Calu3 (cell line): ENCODE measurements at regions not wholly inside any gene's neighbourhood (a gene's known extent, or its start where the extent isn't known, plus 50 kb on each side); places are given as distances from the start of the nearest gene placed in this dataset.

Experiments
- BruUV-seq: library from RNA; stranded (reverse); fragments of 400-500 nt; replicated peaks from 2 replicates; lab custom pipeline; 2021; lab: Mats Ljungman, UMichigan
- CTCF ChIA-PET: fragments of 300-600 bp; sonication (Branson Sonifier 250); formaldehyde crosslinking; loops from one replicate; lab custom pipeline; 2022; ENCODE audit warnings: antibody characterized with exemption; lab: Charles Lee
- DNase-seq: peaks from one replicate; pipeline ENCODE4 v3.0.0; 2022
- H3K27ac Mint-ChIP-seq: one replicate; pipeline ENCODE4 v1.8.0; 2022; ENCODE audit warnings: mixed read lengths; ENCODE audit not compliant: unreplicated experiment
- H3K27me3 Mint-ChIP-seq: one replicate; pipeline ENCODE4 v1.8.0; 2022; ENCODE audit warnings: mixed read lengths; ENCODE audit not compliant: unreplicated experiment
- H3K36me3 Mint-ChIP-seq: one replicate; pipeline ENCODE4 v1.8.0; 2022; ENCODE audit warnings: mild to moderate bottlenecking, moderate library complexity, mixed read lengths; ENCODE audit not compliant: insufficient read depth, unreplicated experiment
- H3K4me1 Mint-ChIP-seq: one replicate; pipeline ENCODE4 v1.8.0; 2022; ENCODE audit warnings: mild to moderate bottlenecking, low read depth, mixed read lengths; ENCODE audit not compliant: unreplicated experiment
- H3K4me3 Mint-ChIP-seq: one replicate; pipeline ENCODE4 v1.8.0; 2022; ENCODE audit warnings: mild to moderate bottlenecking, low read depth, moderate library complexity, mixed read lengths; ENCODE audit not compliant: unreplicated experiment
- H3K9me3 Mint-ChIP-seq: one replicate; pipeline ENCODE4 v1.8.0; 2022; ENCODE audit warnings: low read depth, mixed read lengths; ENCODE audit not compliant: unreplicated experiment
- CTCF ChIP-seq: fragments of 200-600 bp; IDR thresholded peaks from one replicate; pipeline ENCODE4 v1.8.0; 2022; ENCODE audit warnings: antibody characterized with exemption; ENCODE audit not compliant: unreplicated experiment
- intact Hi-C: fragments of 100-400 bp; cut with micrococcal nuclease; formaldehyde crosslinking; loops from one replicate; pipeline ENCODE4 v1.10.0; 2022; ENCODE audit not compliant: unreplicated experiment

DNA sequence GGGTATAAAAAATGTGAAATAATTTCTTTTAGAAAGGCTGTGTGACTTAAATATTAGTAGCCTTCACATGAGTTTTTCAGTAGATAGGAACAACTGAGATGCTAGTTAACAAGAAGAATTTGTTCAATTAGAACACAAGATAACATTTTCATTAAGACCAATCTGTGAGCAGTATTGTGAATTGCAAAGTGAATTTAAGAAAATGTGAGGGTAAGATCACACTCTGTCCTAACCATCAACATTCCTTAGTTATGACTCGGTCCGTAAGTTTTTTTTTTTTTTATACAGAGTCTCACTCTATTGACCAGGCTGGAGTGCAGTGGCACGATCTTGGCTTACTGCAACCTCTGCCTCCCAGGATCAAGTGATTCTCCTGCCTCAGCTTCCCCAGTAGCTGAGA lies 180.2 kb upstream of the EGFLAM start:
- H3K27me3 Mint-ChIP-seq, result no peaks in the 10 kb centered on the region
- intact Hi-C loops, result loop anchor here (2.0 kb wide), 1 partner anchor 61 kb away; no protein-coding TSS in a partner anchor
- H3K4me3 Mint-ChIP-seq, result no peak overlapping the region
- DNase-seq, result no peak
- H3K9me3 Mint-ChIP-seq, result no peaks in the 10 kb centered on the region
- CTCF ChIA-PET, result no interaction called here
- peaks cover 8% of the 10 kb centered on the region for H3K4me1 Mint-ChIP-seq
- TF ChIP-seq CTCF, result no peak
- BruUV-seq, result no TSS peak
- no peaks in the 10 kb centered on the region for H3K36me3 Mint-ChIP-seq
- no peak overlapping the region for H3K27ac Mint-ChIP-seq

DNA sequence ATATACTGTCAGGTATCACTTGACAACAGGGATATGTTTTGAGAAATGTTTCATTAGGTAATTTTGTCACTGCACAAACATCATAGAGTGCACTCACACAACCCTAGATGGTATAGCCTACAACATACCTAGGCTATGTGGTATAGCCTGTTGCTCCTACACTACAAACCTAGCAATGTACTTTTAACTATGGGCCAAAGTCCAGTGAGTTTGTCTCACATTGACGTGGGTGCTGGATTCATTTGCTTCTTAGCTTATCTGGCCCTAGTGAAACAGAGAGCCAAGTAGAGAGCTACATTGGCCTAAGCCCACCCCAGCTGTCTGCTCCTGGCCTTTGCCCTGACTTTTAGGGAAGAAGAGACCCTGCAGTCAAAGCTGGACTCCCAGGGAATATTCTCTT lies 180.7 kb upstream of the EGFLAM start:
- Mint-ChIP-seq H3K36me3 (no peaks in the 10 kb centered on the region), H3K4me3 (no peak overlapping the region), H3K9me3 (no peaks in the 10 kb centered on the region), H3K27me3 (no peaks in the 10 kb centered on the region), H3K27ac (no peak overlapping the region), H3K4me1 (peaks cover 8% of the 10 kb centered on the region)
- CTCF ChIA-PET, result no interaction called here
- BruUV-seq, result no TSS peak
- TF ChIP-seq CTCF, result no peak
- DNase-seq, result no peak
- intact Hi-C loops, result loop anchor here (2.0 kb wide), 1 partner anchor 61 kb away; no protein-coding TSS in a partner anchor

DNA sequence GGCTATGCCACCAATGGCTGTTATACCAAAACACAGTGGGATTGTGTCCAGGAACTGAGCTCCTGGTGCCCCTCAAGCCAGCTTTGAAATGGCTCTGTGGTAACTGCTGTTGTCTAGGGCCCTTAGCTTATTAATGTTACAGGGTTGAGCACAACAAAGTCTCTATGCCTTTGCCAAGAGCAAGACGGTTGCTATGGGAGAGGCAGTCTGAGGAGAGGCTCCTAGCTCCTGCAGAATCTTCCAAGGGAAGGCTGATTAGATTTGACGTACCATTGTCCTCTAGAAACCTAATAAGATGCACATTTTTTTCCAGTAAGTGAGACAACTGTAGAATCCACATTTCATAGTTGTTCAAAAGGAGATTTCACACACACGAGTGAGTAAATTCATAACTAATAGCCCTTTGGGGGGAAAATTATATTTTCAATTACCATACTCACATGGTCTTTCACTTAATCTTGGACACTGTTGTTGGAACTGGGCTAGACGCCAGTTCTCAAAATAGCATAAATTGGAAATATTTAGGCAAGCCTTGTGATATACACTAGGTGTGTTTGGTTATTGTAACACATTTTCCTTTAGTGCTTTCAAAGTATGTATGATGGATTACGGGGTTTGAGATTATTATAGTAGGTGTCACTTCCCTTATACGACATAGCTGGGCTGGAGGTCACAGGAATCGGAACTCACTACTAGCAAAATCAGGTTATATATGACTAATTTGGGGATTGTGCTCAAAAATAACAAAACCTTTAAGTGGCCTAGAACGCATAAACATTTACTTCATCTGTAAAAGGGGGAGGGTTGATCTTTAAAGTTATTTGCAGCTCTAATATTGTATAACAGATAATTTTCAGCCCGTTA lies 186.3 kb upstream of the EGFLAM start:
- H3K27me3 Mint-ChIP-seq, result no peaks in the 10 kb centered on the region
- H3K4me3 Mint-ChIP-seq, result no peak overlapping the region
- H3K27ac Mint-ChIP-seq, result no peak overlapping the region
- intact Hi-C loops, result no loop called here
- BruUV-seq, result no TSS peak
- no peaks in the 10 kb centered on the region for H3K9me3 Mint-ChIP-seq
- peaks cover 8% of the 10 kb centered on the region for H3K4me1 Mint-ChIP-seq
- TF ChIP-seq CTCF, result no peak
- no peaks in the 10 kb centered on the region for H3K36me3 Mint-ChIP-seq
- CTCF ChIA-PET, result no interaction called here
- no peak for DNase-seq

DNA sequence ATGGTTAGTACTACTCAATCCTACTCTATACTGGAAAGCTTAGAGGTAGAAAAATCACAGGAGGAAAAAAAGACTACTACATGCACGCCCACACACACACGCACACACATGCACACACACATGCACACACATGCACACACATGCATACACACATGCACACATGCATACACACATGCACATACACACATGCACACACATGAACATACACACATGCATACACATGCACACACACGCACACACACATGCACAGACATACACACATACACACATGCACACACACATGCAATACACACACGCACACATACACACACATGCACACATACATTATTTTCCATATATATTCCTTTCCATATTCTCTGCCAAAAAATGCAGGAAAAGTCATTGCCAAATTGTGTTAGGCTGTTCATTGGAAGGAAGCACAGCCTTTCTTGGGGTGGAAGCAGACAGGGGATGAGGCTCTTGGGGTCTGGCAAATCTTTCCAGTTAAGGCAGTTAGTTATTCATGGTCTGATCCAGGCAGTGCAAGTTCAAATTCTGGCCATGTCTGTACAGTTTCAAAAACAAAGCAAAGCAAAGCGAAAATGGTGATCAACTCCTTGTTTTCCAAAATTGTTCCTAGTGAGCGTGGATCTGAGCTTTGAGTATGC lies 187.9 kb upstream of the EGFLAM start:
- CTCF ChIA-PET, result no interaction called here
- no peaks in the 10 kb centered on the region for H3K27me3 Mint-ChIP-seq
- no peaks in the 10 kb centered on the region for H3K9me3 Mint-ChIP-seq

More for the DNA sequence above, 187.9 kb upstream of the EGFLAM start:
- Mint-ChIP-seq H3K4me3 (no peak overlapping the region), H3K36me3 (no peaks in the 10 kb centered on the region), H3K27ac (no peak overlapping the region), H3K4me1 (peaks cover 8% of the 10 kb centered on the region)
- intact Hi-C loops, result no loop called here
- no TSS peak for BruUV-seq
- no peak for DNase-seq
- TF ChIP-seq CTCF, result no peak
